Activated CD4-positive, alpha-beta T cell treated with anti-CD3 and anti-CD28 coated beads, Interleukin-2, amount 10 ng/mL, durations not matched to agents 7 days and 5 days (primary cell): ENCODE measurements at regions not wholly inside any gene's neighbourhood (a gene's known extent, or its start where the extent isn't known, plus 50 kb on each side); places are given as distances from the start of the nearest gene placed in this dataset.

ENCODE experiments used
- CTCF ChIA-PET: fragments of 350-600 bp; sonication (Branson Sonifier 250); formaldehyde crosslinking; loops from one replicate; lab custom pipeline; 2021; ENCODE audit warnings: antibody characterized with exemption; lab: Charles Lee
- POLR2A ChIA-PET: fragments of 350-600 bp; sonication (Branson Sonifier 250); formaldehyde crosslinking; loops from one replicate; lab custom pipeline; 2021; ENCODE audit warnings: antibody characterized with exemption; lab: Charles Lee
- DNase-seq: peaks from one replicate; pipeline ENCODE4 v3.0.0-alpha.2; 2020
- H3K27ac Mint-ChIP-seq: one replicate; pipeline ENCODE4 v1.8.0; 2021; ENCODE audit warnings: mild to moderate bottlenecking, moderate library complexity, mixed read lengths
- H3K27me3 Mint-ChIP-seq: one replicate; pipeline ENCODE4 v1.8.0; 2021; ENCODE audit warnings: mixed read lengths
- H3K36me3 Mint-ChIP-seq: one replicate; pipeline ENCODE4 v1.8.0; 2021; ENCODE audit warnings: low read depth, mixed read lengths
- H3K4me1 Mint-ChIP-seq: one replicate; pipeline ENCODE4 v1.8.0; 2021; ENCODE audit warnings: mixed read lengths
- H3K4me3 Mint-ChIP-seq: one replicate; pipeline ENCODE4 v1.8.0; 2021; ENCODE audit warnings: mild to moderate bottlenecking, moderate library complexity, mixed read lengths
- H3K9me3 Mint-ChIP-seq: one replicate; pipeline ENCODE4 v1.8.0; 2021; ENCODE audit warnings: mixed read lengths

- DNase-seq: no peak
- POLR2A ChIA-PET: no interaction called here
- Mint-ChIP-seq H3K4me3 (no peak overlapping the region), H3K36me3 (no peaks in the 10 kb centered on the region), H3K27me3 (peaks cover 3% of the 10 kb centered on the region), H3K27ac (no peak overlapping the region), H3K9me3 (no peaks in the 10 kb centered on the region), H3K4me1 (no peaks in the 10 kb centered on the region)
- CTCF ChIA-PET: no interaction called here
Observed at GRCh38 chr9:2962471-2963172, 118.7 kb upstream of the PUM3 start.

GRCh38 chr9:2958219-2958618, 114.3 kb upstream of the PUM3 start:
- H3K27me3 Mint-ChIP-seq: peaks cover 6% of the 10 kb centered on the region
- DNase-seq: no peak
- CTCF ChIA-PET: no interaction called here
- H3K36me3 Mint-ChIP-seq: no peaks in the 10 kb centered on the region
- POLR2A ChIA-PET: no interaction called here
- H3K4me1 Mint-ChIP-seq: no peaks in the 10 kb centered on the region
- no peak overlapping the region for H3K27ac Mint-ChIP-seq
- no peak overlapping the region for H3K4me3 Mint-ChIP-seq
- H3K9me3 Mint-ChIP-seq: no peaks in the 10 kb centered on the region

GRCh38 chr9:2957656-2958200, 113.8 kb upstream of the PUM3 start:
- no peak overlapping the region for H3K4me3 Mint-ChIP-seq
- H3K27me3 Mint-ChIP-seq: peaks cover 6% of the 10 kb centered on the region
- POLR2A ChIA-PET: no interaction called here
- no peaks in the 10 kb centered on the region for H3K36me3 Mint-ChIP-seq
- CTCF ChIA-PET: no interaction called here
- no peaks in the 10 kb centered on the region for H3K9me3 Mint-ChIP-seq
- DNase-seq: no peak
- H3K4me1 Mint-ChIP-seq: no peaks in the 10 kb centered on the region
- no peak overlapping the region for H3K27ac Mint-ChIP-seq

GRCh38 chr9:2955575-2955974, 111.7 kb upstream of the PUM3 start:
- H3K4me3 Mint-ChIP-seq: no peak overlapping the region
- POLR2A ChIA-PET: no interaction called here
- CTCF ChIA-PET: no interaction called here
- H3K27me3 Mint-ChIP-seq: peaks cover 6% of the 10 kb centered on the region
- H3K9me3 Mint-ChIP-seq: no peaks in the 10 kb centered on the region
- no peak for DNase-seq
- no peaks in the 10 kb centered on the region for H3K4me1 Mint-ChIP-seq
- no peaks in the 10 kb centered on the region for H3K36me3 Mint-ChIP-seq
- no peak overlapping the region for H3K27ac Mint-ChIP-seq

DNA sequence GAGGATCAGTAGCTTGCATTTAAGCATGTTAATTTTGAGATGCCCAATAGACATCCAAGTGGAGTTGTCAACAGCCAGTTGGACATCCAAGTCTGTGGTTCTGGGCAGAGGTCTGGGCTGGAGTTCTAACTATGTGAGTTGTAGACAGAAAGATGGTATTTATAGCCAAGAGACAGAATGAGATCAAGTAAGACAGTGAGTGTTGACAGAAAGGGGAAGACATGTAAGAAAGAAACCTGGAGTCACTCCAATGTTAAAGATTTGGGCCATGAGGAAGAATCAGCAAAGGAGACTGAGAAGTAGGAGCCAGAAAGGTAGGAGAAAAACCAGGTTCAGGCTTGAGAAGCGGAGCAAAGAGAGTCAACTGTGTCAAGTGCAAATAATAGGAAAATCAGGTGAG, 95.5 kb upstream of the PUM3 start:
- ChIA-PET CTCF (no interaction called here), POLR2A (no interaction called here)
- Mint-ChIP-seq H3K4me3 (no peak overlapping the region), H3K27me3 (peaks cover 8% of the 10 kb centered on the region), H3K4me1 (no peaks in the 10 kb centered on the region), H3K9me3 (no peaks in the 10 kb centered on the region), H3K27ac (no peak overlapping the region), H3K36me3 (no peaks in the 10 kb centered on the region)
- no peak for DNase-seq

DNA sequence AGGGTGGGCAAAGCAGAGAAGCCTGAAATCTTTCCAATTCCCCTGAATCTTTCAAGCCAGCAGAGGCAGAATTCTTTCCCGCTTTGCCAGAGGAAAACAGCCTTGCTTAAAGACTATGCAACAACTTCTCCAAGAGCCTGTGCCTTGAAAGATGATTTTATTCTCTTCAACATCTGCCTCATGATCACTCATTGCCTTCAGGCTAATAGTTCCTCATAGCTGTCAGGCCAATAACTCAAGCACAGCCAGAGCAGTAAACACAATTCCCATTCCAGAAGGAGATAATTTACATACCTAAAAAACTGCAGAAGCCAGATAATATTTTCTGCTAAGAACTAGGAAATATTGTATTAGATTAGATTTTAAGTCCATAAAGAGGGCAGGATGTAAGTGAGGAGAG, 92.3 kb upstream of the PUM3 start:
- H3K36me3 Mint-ChIP-seq: no peaks in the 10 kb centered on the region
- no peak for DNase-seq
- POLR2A ChIA-PET: no interaction called here

DNA sequence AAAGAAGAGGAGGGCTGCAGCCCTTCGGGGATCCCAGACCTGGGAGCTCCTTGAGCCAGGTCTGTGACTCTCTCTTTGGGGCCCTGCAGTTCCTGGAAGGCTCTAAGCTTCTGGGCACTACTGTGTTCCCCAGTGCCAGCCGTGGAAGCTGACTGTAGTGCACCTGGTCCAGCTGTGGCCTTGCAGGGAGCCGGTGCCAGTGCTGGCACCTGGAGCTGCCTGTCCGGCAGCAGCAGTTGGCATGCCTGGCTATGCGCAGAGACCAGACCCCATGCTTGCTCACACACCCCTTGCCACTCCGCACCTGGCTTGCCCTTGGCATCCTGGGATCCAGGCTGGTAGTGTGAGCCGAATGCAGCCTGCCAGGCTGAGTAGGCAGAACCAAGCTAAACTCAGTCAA, 91.0 kb upstream of the PUM3 start:
- no peak for DNase-seq
- Mint-ChIP-seq H3K27me3 (peaks cover 9% of the 10 kb centered on the region), H3K9me3 (no peaks in the 10 kb centered on the region), H3K27ac (no peak overlapping the region), H3K4me3 (no peak overlapping the region), H3K36me3 (no peaks in the 10 kb centered on the region), H3K4me1 (no peaks in the 10 kb centered on the region)
- POLR2A ChIA-PET: no interaction called here
- CTCF ChIA-PET: no interaction called here

More for the DNA sequence above, 92.3 kb upstream of the PUM3 start:
- Mint-ChIP-seq H3K9me3 (no peaks in the 10 kb centered on the region), H3K27me3 (peaks cover 8% of the 10 kb centered on the region), H3K27ac (no peak overlapping the region), H3K4me1 (no peaks in the 10 kb centered on the region), H3K4me3 (no peak overlapping the region)
- CTCF ChIA-PET: no interaction called here

- ChIA-PET CTCF (no interaction called here), POLR2A (no interaction called here)
- no peaks in the 10 kb centered on the region for H3K4me1 Mint-ChIP-seq
- no peak overlapping the region for H3K27ac Mint-ChIP-seq
- H3K4me3 Mint-ChIP-seq: no peak overlapping the region
- H3K9me3 Mint-ChIP-seq: no peaks in the 10 kb centered on the region
- H3K36me3 Mint-ChIP-seq: no peaks in the 10 kb centered on the region
- no peak for DNase-seq
- peaks cover 7% of the 10 kb centered on the region for H3K27me3 Mint-ChIP-seq
Observed at GRCh38 chr9:2934241-2934650, 90.4 kb upstream of the PUM3 start.

- Mint-ChIP-seq H3K9me3 (no peaks in the 10 kb centered on the region), H3K27me3 (peaks cover 1% of the 10 kb centered on the region), H3K27ac (no peak overlapping the region), H3K36me3 (no peaks in the 10 kb centered on the region), H3K4me1 (no peaks in the 10 kb centered on the region), H3K4me3 (no peak overlapping the region)
- no peak for DNase-seq
- CTCF ChIA-PET: no interaction called here
- POLR2A ChIA-PET: no interaction called here
Observed at GRCh38 chr9:2933165-2934095, 89.5 kb upstream of the PUM3 start.

DNA sequence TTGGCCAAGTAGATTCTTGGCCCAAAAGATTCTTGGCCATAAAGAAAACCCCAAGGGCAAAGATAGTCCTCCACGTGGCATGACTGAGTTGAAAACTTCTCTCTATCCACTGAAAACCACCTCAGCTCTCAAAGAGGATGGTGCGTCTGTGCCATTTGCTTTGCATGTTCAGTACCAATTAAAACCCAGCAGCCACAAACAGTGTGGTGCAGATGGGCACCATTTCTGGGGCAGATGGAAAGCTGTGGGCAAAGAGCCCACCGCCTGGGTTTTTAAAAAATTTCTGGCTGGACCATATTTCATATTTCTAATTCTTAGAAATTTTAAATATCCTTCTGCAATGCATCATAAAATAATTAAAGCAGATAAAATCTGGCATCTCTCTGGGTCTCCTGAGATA, 84.5 kb upstream of the PUM3 start:
- no peak overlapping the region for H3K4me3 Mint-ChIP-seq
- no peaks in the 10 kb centered on the region for H3K36me3 Mint-ChIP-seq
- POLR2A ChIA-PET: no interaction called here
- no peaks in the 10 kb centered on the region for H3K9me3 Mint-ChIP-seq
- no peaks in the 10 kb centered on the region for H3K4me1 Mint-ChIP-seq
- peaks cover 5% of the 10 kb centered on the region for H3K27me3 Mint-ChIP-seq
- no peak for DNase-seq
- H3K27ac Mint-ChIP-seq: no peak overlapping the region
- CTCF ChIA-PET: no interaction called here

DNA sequence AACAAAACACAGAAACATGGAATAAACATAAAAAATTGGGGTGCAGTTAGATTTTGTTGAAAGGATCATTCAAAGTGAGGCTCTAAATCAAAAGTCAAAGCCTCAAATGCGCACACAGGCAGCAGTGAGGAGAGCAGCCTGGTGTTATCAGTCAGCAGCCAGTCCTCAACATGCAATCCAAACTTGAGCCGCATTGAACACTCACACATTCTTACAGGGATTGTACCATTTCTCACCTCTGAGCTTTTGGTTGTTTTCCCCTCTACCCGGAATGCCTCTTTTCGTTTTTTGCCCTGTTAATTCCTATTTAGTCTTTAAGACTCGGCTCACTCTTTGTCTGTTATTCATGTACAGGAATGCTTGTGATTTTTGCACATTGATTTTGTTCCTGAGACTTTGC, 81.1 kb upstream of the PUM3 start:
- no peaks in the 10 kb centered on the region for H3K9me3 Mint-ChIP-seq
- CTCF ChIA-PET: no interaction called here
- H3K27me3 Mint-ChIP-seq: peaks cover 5% of the 10 kb centered on the region
- no peak for DNase-seq
- no peak overlapping the region for H3K4me3 Mint-ChIP-seq
- no peak overlapping the region for H3K27ac Mint-ChIP-seq
- H3K36me3 Mint-ChIP-seq: no peaks in the 10 kb centered on the region
- POLR2A ChIA-PET: no interaction called here
- no peaks in the 10 kb centered on the region for H3K4me1 Mint-ChIP-seq

- ChIA-PET POLR2A (no interaction called here), CTCF (interaction anchor here (0.6 kb wide), 1 partner anchor 33 kb away, joined by 3 read pairs; no protein-coding TSS in a partner anchor)
- Mint-ChIP-seq H3K27ac (no peak overlapping the region), H3K9me3 (no peaks in the 10 kb centered on the region), H3K27me3 (peaks cover 6% of the 10 kb centered on the region), H3K4me1 (no peaks in the 10 kb centered on the region), H3K4me3 (no peak overlapping the region), H3K36me3 (no peaks in the 10 kb centered on the region)
- DNase-seq: no peak
Observed at GRCh38 chr9:2924380-2924768, 80.5 kb upstream of the PUM3 start.

GRCh38 chr9:2923766-2924379, 80.0 kb upstream of the PUM3 start:
- Mint-ChIP-seq H3K27me3 (peaks cover 7% of the 10 kb centered on the region), H3K4me1 (no peaks in the 10 kb centered on the region), H3K4me3 (no peak overlapping the region), H3K9me3 (no peaks in the 10 kb centered on the region), H3K36me3 (no peaks in the 10 kb centered on the region), H3K27ac (no peak overlapping the region)
- POLR2A ChIA-PET: no interaction called here
- DNase-seq: no peak
- CTCF ChIA-PET: interaction anchor here (0.6 kb wide), 1 partner anchor 33 kb away, joined by 3 read pairs; no protein-coding TSS in a partner anchor
